Ascending aorta (tissue), 2 donors: ENCODE measurements at regions not wholly inside any gene's neighbourhood (a gene's known extent, or its start where the extent isn't known, plus 50 kb on each side); places are given as distances from the start of the nearest gene placed in this dataset.

Experiments
- DNase-seq, 2 donors: peaks; one replicate each; pipeline ENCODE4 v3.0.0-alpha.2; 2019; ENCODE audit warnings: low spot score in 2 of 2
- H3K27ac ChIP-seq, 2 donors: fragments of 200-600 bp; sonication (generic); one replicate each; pipeline ENCODE4 v1.5.1; 2016 to 2017; ENCODE audit warnings: mild to moderate bottlenecking in 1 of 2
- H3K27me3 ChIP-seq: fragments of 200-600 bp; sonication (generic); one replicate; pipeline ENCODE4 v1.5.1; 2017
- H3K36me3 ChIP-seq, 2 donors: fragments of 200-600 bp; sonication (generic); one replicate each; pipeline ENCODE4 v1.5.1; 2016
- H3K4me1 ChIP-seq, 2 donors: fragments of 200-600 bp; sonication (generic); one replicate each; pipeline ENCODE4 v1.5.1; 2016 to 2017; ENCODE audit warnings: mild to moderate bottlenecking in 1 of 2
- H3K4me3 ChIP-seq, 2 donors: fragments of 200-600 bp; sonication (generic); one replicate each; pipeline ENCODE4 v1.5.1; 2016 to 2017; ENCODE audit warnings: mild to moderate bottlenecking in 1 of 2
- H3K9me3 ChIP-seq, 2 donors: fragments of 200-600 bp; sonication (generic); one replicate each; pipeline ENCODE4 v1.5.1; 2016
- CTCF ChIP-seq, 3 experiments: fragments of 200-600 bp in 2 of 3; fragments of 450-650 bp in 1 of 3; sonication (generic) in 2 of 3; IDR thresholded peaks; one replicate each; pipeline ENCODE4 v1.5.1; 2016 to 2019; ENCODE audit warnings: antibody characterized with exemption in 3 of 3, mild to moderate bottlenecking in 1 of 3, moderate library complexity in 1 of 3
- intact Hi-C: fragments of 100-400 bp; cut with DNase I; formaldehyde crosslinking; loops from one replicate; pipeline ENCODE4 v1.15.1; 2023

- H3K27ac ChIP-seq = no peak overlapping the region
- H3K36me3 ChIP-seq = no peaks in the 10 kb centered on the region
- H3K9me3 ChIP-seq = no peaks in the 10 kb centered on the region
- no peak overlapping the region for H3K4me3 ChIP-seq
- DNase-seq = no peak
- TF ChIP-seq CTCF (IDR thresholded peaks at IDR 0.05) = no peak
- H3K27me3 ChIP-seq = no peaks in the 10 kb centered on the region
- no peaks in the 10 kb centered on the region for H3K4me1 ChIP-seq
- intact Hi-C loops = no loop called here
Observed at GRCh38 chr1:38326135-38326534, 279.5 kb upstream of the POU3F1 start.

- Histone ChIP-seq H3K4me3 (no peak overlapping the region), H3K9me3 (no peaks in the 10 kb centered on the region), H3K27ac (no peak overlapping the region), H3K4me1 (no peaks in the 10 kb centered on the region), H3K27me3 (no peaks in the 10 kb centered on the region), H3K36me3 (no peaks in the 10 kb centered on the region)
- no peak for DNase-seq
- intact Hi-C loops = no loop called here
- no peak for TF ChIP-seq CTCF (IDR thresholded peaks at IDR 0.05)
Observed at GRCh38 chr1:38312753-38313152, 266.2 kb upstream of the POU3F1 start.

- Histone ChIP-seq H3K9me3 (no peaks in the 10 kb centered on the region), H3K36me3 (no peaks in the 10 kb centered on the region), H3K4me1 (no peaks in the 10 kb centered on the region), H3K27ac (no peak overlapping the region), H3K27me3 (no peaks in the 10 kb centered on the region), H3K4me3 (no peak overlapping the region)
- no peak for TF ChIP-seq CTCF (IDR thresholded peaks at IDR 0.05)
- intact Hi-C loops = no loop called here
- DNase-seq = no peak
Observed at GRCh38 chr1:38310079-38310478, 263.5 kb upstream of the POU3F1 start.

GRCh38 chr1:38308780-38309179, 262.2 kb upstream of the POU3F1 start:
- Histone ChIP-seq H3K36me3 (no peaks in the 10 kb centered on the region), H3K27me3 (no peaks in the 10 kb centered on the region), H3K27ac (no peak overlapping the region), H3K9me3 (no peaks in the 10 kb centered on the region), H3K4me1 (no peaks in the 10 kb centered on the region), H3K4me3 (no peak overlapping the region)
- intact Hi-C loops = no loop called here
- DNase-seq = no peak
- TF ChIP-seq CTCF (IDR thresholded peaks at IDR 0.05) = no peak

GRCh38 chr1:38305666-38306065, 259.1 kb upstream of the POU3F1 start:
- TF ChIP-seq CTCF (IDR thresholded peaks at IDR 0.05) = no peak
- Histone ChIP-seq H3K4me1 (no peaks in the 10 kb centered on the region), H3K27me3 (no peaks in the 10 kb centered on the region)

GRCh38 chr1:38303843-38304242, 257.2 kb upstream of the POU3F1 start:
- H3K4me3 ChIP-seq = no peak overlapping the region
- no peaks in the 10 kb centered on the region for H3K36me3 ChIP-seq
- no peak overlapping the region for H3K27ac ChIP-seq
- H3K27me3 ChIP-seq = no peaks in the 10 kb centered on the region
- no peaks in the 10 kb centered on the region for H3K9me3 ChIP-seq
- intact Hi-C loops = no loop called here
- no peak for DNase-seq
- no peak for TF ChIP-seq CTCF (IDR thresholded peaks at IDR 0.05)
- no peaks in the 10 kb centered on the region for H3K4me1 ChIP-seq

More at GRCh38 chr1:38305666-38306065, 259.1 kb upstream of the POU3F1 start:
- no peaks in the 10 kb centered on the region for H3K9me3 ChIP-seq
- intact Hi-C loops = no loop called here
- H3K27ac ChIP-seq = no peak overlapping the region
- H3K4me3 ChIP-seq = no peak overlapping the region
- H3K36me3 ChIP-seq = no peaks in the 10 kb centered on the region
- no peak for DNase-seq
